LHCN-M2 (cell line): ENCODE measurements at regions not wholly inside any gene's neighbourhood (a gene's known extent, or its start where the extent isn't known, plus 50 kb on each side); places are given as distances from the start of the nearest gene placed in this dataset.

ENCODE experiments used
- DNase-seq: peaks from one replicate; pipeline ENCODE4 v3.0.0-alpha.2; 2012; ENCODE audit warnings: low read depth

- no peak for DNase-seq
These were observed 153.7 kb downstream of the KLF6 start for GRCh38 chr10:3631291-3631690.

DNA sequence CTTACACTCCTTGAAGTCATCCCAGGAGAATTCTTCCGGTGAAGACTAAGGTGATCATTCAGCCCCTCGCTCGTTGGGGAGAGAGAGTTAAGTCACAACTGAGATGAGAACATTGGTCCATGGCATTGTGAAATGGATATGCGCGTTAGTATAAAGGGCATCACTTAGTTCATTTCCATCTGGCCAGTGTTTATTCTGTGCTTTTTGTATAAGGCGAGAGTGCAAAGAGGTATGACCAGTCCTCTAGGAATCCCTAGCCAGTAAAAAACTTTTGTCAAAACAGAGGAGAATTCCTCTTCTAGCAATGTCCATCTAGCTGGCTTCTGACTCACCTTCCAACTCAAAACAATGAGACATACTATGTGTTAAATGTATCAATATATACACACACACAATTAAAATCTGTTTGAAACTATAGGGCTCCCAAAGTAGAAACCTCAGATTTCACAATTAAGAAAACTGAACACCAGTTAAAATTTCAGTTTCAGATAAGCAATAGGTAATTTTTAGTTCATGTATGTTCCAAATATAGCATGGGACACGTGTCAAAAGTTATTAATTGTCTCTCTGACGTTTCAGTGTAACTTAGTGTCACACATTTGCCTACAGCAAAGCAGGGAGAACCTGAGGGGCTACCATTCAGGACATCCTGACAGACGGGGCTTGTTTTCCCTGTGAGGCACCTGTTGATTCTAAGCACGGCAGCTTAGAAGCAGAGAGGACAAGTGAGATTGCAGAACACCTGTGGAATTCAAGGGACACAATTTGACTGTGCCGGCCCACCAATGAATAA is 158.9 kb downstream of the KLF6 start:
- peak; percentile 53 for DNase-seq

- DNase-seq = peak; percentile 64
These were observed 160.6 kb downstream of the KLF6 start for GRCh38 chr10:3624367-3624766.

DNA sequence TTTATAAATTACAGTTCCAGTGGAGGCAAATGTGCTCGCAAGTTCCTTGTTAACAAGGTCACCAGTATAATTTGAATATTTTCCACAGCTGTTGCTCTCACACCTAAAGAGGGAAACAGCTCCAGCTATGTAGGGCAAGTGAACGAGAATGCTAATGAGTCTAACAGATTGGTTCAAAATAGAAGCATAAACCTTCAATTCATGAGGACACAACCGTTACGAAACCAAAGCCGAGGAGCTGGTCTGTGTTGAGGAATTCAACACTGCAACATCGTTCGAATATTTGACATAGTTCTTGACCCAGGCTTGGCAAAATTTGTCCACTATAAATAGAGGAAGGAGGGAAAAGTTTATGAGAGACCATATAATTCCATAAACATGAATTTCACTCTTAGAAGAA is 161.3 kb downstream of the KLF6 start:
- DNase-seq = peak; percentile 80

DNA sequence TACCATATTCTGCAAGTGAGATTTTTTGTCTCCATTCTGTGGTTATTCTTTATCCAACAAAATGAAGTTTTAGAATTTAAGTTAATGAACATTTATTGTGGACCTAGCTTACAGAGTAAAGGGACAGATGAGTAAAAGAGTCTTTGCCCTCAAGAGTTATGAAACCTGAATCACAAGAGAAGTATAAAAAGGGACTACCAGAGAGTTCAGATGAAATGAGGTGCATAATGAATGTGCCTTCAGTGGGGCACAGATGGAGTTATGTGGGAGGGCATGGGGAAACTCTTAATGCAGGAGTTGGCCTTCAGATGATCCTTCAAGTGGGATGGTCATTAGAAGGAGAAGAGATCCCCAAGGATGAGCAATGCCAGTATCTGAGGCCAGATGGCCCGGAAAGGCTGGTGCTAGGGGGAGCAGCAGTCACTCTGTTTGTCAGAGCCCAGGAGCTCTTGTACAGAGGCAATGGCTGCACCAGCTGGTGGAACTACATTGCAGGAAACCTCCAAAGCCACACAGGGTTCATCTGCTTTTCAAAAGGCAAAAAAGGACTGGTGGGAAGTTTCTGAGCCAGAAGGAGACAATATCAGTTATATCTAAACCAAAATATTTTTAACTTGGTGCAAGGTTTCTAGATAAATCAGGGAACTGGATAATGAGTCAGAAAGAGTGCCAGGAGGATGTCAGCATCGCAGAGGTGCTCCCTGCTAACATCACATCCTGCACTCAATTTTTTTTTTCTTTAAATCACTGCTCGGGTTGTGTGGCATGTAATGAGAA is 162.0 kb downstream of the KLF6 start:
- peak; percentile 44 for DNase-seq

- no peak for DNase-seq
These were observed 162.6 kb downstream of the KLF6 start for GRCh38 chr10:3622427-3622826.

DNA sequence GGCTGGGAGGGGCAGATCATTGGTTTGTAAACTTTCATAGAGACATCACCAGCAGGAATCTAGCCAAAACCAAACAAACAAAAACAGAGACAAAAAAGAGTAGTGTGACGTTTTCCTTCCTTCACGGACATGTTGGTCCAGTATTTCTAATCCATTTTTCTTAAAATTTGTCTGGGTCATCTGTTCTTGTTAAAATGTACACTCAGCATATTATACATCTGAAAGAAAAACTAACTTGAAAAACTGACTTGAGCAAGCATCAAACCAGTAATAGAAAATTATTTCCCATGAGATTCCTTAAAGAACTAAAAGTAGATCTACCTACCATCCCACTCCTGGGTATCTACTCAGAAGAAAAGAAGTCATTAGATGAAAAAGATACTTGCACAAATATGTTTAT is 164.2 kb downstream of the KLF6 start:
- DNase-seq = no peak

GRCh38 chr10:3619241-3619640 is 165.8 kb downstream of the KLF6 start:
- DNase-seq = no peak

DNA sequence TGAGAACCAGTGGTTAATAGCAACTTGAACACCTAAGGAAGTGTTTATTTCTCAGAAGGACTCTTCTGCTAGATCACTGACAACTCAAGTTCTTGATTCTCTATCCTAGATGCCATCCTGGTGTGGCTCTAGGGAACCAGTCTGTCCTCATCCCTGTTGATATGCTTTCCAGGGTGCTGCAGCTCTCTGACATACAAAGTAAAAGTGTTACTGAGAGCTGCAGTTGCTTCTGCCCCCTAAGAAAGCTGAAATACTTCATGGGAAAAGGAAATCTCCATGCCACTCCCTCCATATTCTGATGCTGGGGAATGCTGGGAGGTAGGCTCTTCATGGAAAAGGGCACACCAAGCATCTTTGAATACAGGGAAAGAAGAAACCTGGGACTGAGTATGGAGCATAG is 168.1 kb downstream of the KLF6 start:
- DNase-seq = no peak

GRCh38 chr10:3613318-3613717 is 171.7 kb downstream of the KLF6 start:
- no peak for DNase-seq

DNA sequence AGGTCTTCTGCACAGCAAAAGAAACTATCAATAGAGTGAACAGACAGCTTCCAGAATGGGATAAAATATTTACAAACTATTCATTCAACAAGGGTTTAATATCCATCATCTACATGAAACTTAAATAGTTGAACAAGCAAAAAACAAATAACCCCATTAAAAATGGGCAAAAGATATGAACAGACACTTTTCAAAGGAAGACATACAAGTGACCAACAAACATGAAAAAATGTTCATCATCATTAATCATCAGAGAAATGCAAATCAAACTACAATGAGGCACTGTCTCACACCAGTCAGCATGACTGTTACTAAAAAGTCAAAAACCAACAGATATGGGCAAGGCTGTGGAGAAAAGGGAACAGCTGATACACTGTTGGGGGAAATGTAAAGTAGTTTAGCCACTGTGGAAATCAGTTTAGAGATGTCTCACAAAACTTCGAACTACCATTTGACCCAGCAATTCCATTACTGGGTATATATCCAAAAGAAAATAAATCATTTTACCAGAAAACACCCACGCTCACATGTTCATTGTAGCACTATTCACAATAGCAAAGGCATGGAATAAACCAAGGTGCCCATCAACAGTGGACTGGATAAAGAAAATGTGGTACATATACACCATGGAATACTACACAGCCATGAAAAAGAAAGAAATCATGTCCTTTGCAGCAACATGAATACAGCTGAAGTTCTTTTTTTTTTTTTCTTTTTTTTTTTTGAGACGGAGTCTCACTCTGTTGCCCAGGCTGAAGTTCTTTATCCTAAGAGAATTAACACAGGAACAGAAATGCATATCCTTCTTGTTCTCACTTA is 172.6 kb downstream of the KLF6 start:
- no peak for DNase-seq

DNA sequence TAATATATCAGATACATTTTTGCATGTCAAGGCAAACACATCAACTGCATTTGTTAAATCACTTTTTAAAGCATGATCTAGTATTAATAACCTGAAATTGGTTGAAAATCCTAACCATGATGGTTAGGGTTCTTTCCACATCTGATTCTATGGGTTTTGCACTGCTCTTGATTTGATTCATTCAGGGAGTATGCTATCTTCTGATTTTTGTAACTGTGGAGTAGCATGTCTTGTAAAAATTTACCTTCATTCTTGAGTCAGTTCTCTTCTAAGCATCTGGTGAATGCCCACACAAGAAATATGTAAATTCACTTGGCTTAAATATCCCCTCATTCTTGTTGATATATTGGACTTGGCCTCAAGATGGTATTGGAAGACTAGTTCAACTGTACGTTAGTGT is 178.7 kb downstream of the KLF6 start:
- DNase-seq = no peak

DNA sequence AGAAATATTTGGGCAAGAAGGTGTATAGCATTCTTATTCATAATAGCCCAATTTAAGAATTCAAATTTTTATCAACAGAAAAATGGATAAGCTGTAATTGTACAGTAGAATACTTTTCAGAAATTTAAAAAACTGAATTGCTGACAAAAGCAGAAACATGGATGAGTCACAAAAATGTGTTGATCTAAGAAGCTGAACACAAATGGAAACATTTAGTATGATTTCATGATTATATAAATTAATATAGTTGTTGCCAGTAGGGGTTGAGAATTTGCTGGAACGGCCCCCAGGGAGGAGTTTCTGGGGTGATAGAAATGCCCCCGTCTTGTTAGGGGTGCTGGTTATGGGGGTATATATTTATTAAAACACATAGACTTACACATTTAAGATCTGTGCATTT is 179.1 kb downstream of the KLF6 start:
- DNase-seq = no peak

DNA sequence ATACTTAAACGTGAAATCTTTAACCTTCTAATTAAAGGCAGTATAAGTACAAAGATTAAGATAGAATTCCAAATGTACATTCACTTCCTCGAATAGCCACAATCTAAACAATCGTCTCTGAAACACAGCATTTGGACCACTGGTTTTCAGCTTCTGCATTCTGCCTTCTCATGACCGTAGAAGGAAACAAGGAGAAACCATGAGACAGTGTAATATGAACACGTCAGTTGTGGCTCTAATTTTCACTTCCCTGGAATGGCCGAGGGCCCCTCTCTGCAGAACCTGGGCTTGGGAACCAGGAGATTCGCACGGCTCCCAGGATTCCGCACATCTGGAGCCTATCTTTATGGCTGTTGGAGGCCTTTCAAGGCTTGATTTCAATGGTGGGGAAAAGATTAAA is 189.3 kb downstream of the KLF6 start:
- DNase-seq = no peak

DNA sequence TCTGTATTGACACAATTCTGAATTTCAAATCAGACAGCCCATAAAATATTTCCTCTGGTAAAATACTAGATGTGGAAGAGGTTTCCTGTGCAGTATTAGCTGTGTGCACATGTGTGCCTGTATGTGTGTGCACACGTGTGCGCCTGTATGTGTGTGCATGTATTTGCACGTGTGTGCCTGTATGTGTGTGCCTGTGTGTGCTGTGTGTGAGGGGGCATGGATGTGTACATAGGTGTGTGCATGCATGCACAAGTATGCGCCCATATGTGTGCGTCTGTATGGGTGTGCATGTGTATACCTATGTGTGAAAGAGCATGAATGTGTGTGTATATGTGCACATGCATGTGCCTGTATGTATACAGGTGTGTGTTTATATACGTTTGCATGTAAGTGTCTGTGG is 191.4 kb downstream of the KLF6 start:
- no peak for DNase-seq

DNA sequence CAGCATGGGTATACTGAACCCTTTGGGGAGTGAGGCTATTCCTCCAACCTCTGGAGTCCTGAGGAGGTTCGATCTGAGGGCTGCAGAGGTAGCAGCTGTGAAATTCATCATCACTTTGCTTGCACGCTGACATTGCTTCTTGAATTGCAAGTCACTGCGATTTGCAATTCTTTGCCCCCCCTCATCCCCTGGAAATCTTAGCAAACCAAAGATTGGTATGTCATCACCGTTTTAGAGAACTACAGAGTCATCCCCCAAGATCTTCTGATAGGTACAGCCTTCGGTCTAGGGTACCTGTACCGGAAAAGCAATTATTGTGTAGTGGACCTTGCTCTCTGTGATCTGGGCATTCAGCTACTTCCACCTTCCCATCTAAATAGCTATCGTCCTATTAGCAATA is 192.6 kb downstream of the KLF6 start:
- no peak for DNase-seq

DNA sequence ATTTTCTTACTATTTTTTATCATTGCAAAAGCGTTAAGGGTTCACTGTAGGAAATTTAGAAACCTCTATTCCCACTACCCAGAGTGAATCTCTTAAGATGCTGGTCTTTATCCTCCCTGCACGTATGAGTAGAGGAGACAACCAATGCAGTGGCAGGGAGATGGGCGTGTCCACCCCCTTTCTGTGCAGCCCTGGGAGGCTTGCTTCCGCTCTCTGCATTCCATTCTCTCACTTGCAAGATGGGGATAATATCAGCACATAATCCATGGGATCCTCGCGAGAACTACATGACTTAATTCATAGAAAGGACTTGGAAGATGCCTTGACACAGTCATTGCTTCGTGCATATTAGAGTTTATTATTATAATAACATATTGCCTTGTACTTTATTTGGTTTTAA is 196.2 kb downstream of the KLF6 start:
- no peak for DNase-seq

DNA sequence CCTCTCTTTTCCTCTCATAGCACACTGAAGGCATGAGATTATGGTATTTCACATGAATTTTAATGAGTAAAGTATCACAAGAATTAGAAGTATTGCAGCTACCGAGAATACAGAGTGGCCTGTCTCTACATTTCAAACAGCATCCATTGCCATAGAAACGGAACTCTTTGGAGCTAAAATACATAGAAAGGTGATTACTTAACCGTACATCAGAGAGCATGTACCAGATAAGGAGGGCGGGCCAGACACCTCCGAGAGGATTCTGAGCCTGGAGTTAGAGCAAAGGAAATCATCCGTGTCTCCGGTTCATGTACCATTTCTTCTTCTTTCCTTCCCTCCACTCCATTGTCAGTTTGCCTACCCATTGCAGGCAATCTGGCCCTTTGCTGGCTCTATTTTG is 196.7 kb downstream of the KLF6 start:
- DNase-seq = no peak

- no peak for DNase-seq
These were observed 199.9 kb downstream of the KLF6 start for GRCh38 chr10:3584926-3585784.

- no peak for DNase-seq
These were observed 204.4 kb downstream of the KLF6 start for GRCh38 chr10:3580565-3580964.

DNA sequence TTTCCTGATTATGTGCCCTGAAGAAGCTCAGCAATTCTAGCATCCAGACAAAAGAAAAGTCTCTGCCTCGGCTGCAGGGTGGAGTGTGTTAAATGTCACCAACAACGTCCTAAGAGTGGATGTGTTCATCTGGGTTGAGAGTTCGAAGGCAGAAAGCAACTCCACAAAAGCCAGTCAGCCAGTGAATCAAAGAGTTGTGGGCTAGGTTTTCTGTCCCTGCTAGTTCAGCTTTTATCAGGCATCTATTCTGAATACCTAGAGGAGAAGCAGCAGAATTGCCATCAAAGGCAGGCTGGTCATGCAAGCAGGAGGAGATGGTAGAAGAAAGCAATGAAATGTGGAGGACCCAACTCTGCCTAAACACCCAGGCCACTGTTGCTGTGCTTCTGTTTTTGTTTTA is 205.2 kb downstream of the KLF6 start:
- DNase-seq = no peak
